SU-DHL-6 (cell line): ENCODE measurements at regions not wholly inside any gene's neighbourhood (a gene's known extent, or its start where the extent isn't known, plus 50 kb on each side); places are given as distances from the start of the nearest gene placed in this dataset.

Source experiments
- H2AFZ ChIP-seq: fragments of 200-600 bp; sonication (generic); 2 replicates; pipeline ENCODE4 v1.6.1; 2014; ENCODE audit warnings: low read depth, mild to moderate bottlenecking, moderate library complexity, mixed read lengths, antibody characterized with exemption, low read length; ENCODE audit not compliant: severe bottlenecking
- H3F3A ChIP-seq: fragments of 200-600 bp; shearing (Covaris generic); 2 replicates; pipeline ENCODE4 v1.6.0; 2016; ENCODE audit warnings: antibody characterized with exemption, mild to moderate bottlenecking; ENCODE audit not compliant: insufficient read depth
- H3K27ac ChIP-seq: fragments of 200-600 bp; sonication (generic); 2 replicates; pipeline ENCODE4 v1.5.1; 2016; ENCODE audit warnings: low read depth, mild to moderate bottlenecking, low read length, moderate library complexity, mixed read lengths
- H3K27me3 ChIP-seq: fragments of 200-600 bp; sonication (generic), shearing (Covaris generic); 2 replicates; pipeline ENCODE4 v1.6.0; 2014; ENCODE audit warnings: mild to moderate bottlenecking, low read length
- H3K36me3 ChIP-seq: fragments of 200-600 bp; sonication (generic); 2 replicates; pipeline ENCODE4 v1.6.1; 2014; ENCODE audit warnings: mild to moderate bottlenecking, low read length, mixed read lengths
- H3K4me2 ChIP-seq: fragments of 300-600, 200-600 bp; shearing (Covaris generic), sonication (generic); 2 replicates; pipeline ENCODE4 v1.6.0; 2014; ENCODE audit warnings: low read length, low read depth, mild to moderate bottlenecking; ENCODE audit not compliant: poor library complexity, severe bottlenecking
- H3K4me3 ChIP-seq: fragments of 200-600 bp; sonication (generic); 2 replicates; pipeline ENCODE4 v1.5.1; 2014; ENCODE audit warnings: antibody characterized with exemption, low read length, mild to moderate bottlenecking, mixed read lengths; ENCODE audit not compliant: insufficient read depth, poor library complexity, severe bottlenecking
- H3K79me2 ChIP-seq: fragments of 200-600 bp; sonication (generic); 2 replicates; pipeline ENCODE4 v1.6.1; 2014; ENCODE audit warnings: mild to moderate bottlenecking, low read length, moderate library complexity; ENCODE audit not compliant: insufficient read depth
- H3K9ac ChIP-seq: fragments of 200-600 bp; sonication (generic); 2 replicates; pipeline ENCODE4 v1.7.0; 2014; ENCODE audit warnings: mild to moderate bottlenecking, low read length
- H3K9me2 ChIP-seq: fragments of 200-600 bp; sonication (generic); replicated peaks from 2 replicates; pipeline ENCODE4 v1.6.1; 2014; ENCODE audit warnings: low read length; ENCODE audit not compliant: insufficient read depth
- H3K9me3 ChIP-seq: fragments of 200-600 bp; sonication (generic); 2 replicates; pipeline ENCODE4 v1.6.1; 2014; ENCODE audit warnings: low read length, mixed read lengths; ENCODE audit not compliant: insufficient read depth
- H4K20me1 ChIP-seq: fragments of 200-600 bp; sonication (generic); 2 replicates; pipeline ENCODE4 v1.6.1; 2014; ENCODE audit warnings: low read depth, mild to moderate bottlenecking, antibody characterized with exemption, low read length, moderate library complexity, mixed read lengths
- CTCF ChIP-seq: fragments of 200-600 bp; sonication (generic); IDR thresholded peaks from one replicate; pipeline ENCODE4 v1.5.1; 2017; ENCODE audit warnings: antibody characterized with exemption, mild to moderate bottlenecking, low read length, moderate library complexity; ENCODE audit not compliant: insufficient read depth, poor library complexity, severe bottlenecking
- EZH2phosphoT487 ChIP-seq: fragments of 200-600 bp; sonication (generic), shearing (Covaris generic); conservative IDR thresholded peaks from 2 replicates; pipeline ENCODE4 v1.6.1; 2018; ENCODE audit warnings: mild to moderate bottlenecking, antibody characterized with exemption, low read length, moderate library complexity, mixed read lengths

- H3F3A ChIP-seq: no peaks in the 10 kb centered on the region
- TF ChIP-seq CTCF: no peak
- no peak for TF ChIP-seq EZH2phosphoT487
- no peak overlapping the region for H3K4me2 ChIP-seq
- peaks cover 4% of the 10 kb centered on the region for H3K36me3 ChIP-seq
- H3K27me3 ChIP-seq: no peaks in the 10 kb centered on the region
- peaks cover 19% of the 10 kb centered on the region; the same call in 1 of the 2 replicates for H3K9me3 ChIP-seq
- H4K20me1 ChIP-seq: no peaks in the 10 kb centered on the region
- no peak overlapping the region for H3K4me3 ChIP-seq
- no peaks in the 10 kb centered on the region for H3K9me2 ChIP-seq
- no peak overlapping the region for H2AFZ ChIP-seq
- no peak overlapping the region for H3K27ac ChIP-seq
- H3K79me2 ChIP-seq: no peaks in the 10 kb centered on the region
- no peak overlapping the region for H3K9ac ChIP-seq
These were observed 119.1 kb upstream of the PHYHIPL start for GRCh38 chr10:59057345-59057744.

GRCh38 chr10:59060852-59061251, 115.6 kb upstream of the PHYHIPL start:
- Histone ChIP-seq H2AFZ (no peak overlapping the region), H3K9me2 (no peaks in the 10 kb centered on the region), H3F3A (no peaks in the 10 kb centered on the region), H3K27ac (no peak overlapping the region), H3K36me3 (no peaks in the 10 kb centered on the region), H3K4me3 (no peak overlapping the region), H4K20me1 (no peaks in the 10 kb centered on the region), H3K9me3 (no peaks in the 10 kb centered on the region), H3K27me3 (no peaks in the 10 kb centered on the region), H3K9ac (no peak overlapping the region), H3K4me2 (no peak overlapping the region), H3K79me2 (no peaks in the 10 kb centered on the region)
- TF ChIP-seq CTCF (no peak), EZH2phosphoT487 (no peak)

- no peak for TF ChIP-seq CTCF
- TF ChIP-seq EZH2phosphoT487: no peak
- Histone ChIP-seq H3K4me2 (no peak overlapping the region), H3K79me2 (no peaks in the 10 kb centered on the region), H3K9me2 (no peaks in the 10 kb centered on the region), H3F3A (no peaks in the 10 kb centered on the region), H2AFZ (no peak overlapping the region), H4K20me1 (no peaks in the 10 kb centered on the region), H3K36me3 (no peaks in the 10 kb centered on the region), H3K4me3 (no peak overlapping the region), H3K27me3 (no peaks in the 10 kb centered on the region), H3K9me3 (no peaks in the 10 kb centered on the region), H3K9ac (no peak overlapping the region), H3K27ac (no peak overlapping the region)
These were observed 113.0 kb upstream of the PHYHIPL start for GRCh38 chr10:59063491-59063890.
